OCI-LY3 (cell line): ENCODE measurements at regions not wholly inside any gene's neighbourhood (a gene's known extent, or its start where the extent isn't known, plus 50 kb on each side); places are given as distances from the start of the nearest gene placed in this dataset.

Source experiments
- CTCF ChIP-seq: fragments of 200-600, 300-600 bp; sonication (generic); IDR thresholded peaks from 2 replicates; pipeline ENCODE4 v1.5.1; 2014; ENCODE audit warnings: antibody characterized with exemption, low read length, low read depth
- EZH2phosphoT487 ChIP-seq: fragments of 200-600 bp; shearing (Covaris generic); IDR thresholded peaks from 2 replicates; pipeline ENCODE4 v1.6.1; 2018; ENCODE audit warnings: antibody characterized with exemption, mixed run types, low read depth

DNA sequence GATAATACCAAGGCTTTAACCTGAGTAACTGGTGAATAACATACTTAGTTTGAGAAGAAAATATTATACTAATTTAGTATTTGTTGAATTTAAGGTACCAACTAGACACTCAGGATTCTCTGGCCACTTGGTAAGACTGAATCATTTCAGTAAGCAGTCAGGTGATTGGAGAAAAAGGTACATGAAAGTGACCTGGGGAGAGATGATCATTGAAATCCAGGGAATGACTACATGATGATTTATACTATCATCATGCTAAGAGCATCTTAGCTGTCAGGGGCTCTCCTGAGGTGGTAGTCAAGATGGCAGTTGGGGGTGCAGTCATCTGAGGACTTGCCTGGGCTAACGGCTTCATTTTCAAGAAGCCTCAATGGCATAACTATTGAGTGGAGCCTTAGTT is 571.2 kb upstream of the ACVR2A start:
- TF ChIP-seq CTCF (no peak), EZH2phosphoT487 (no peak)
